OCI-LY7 (cell line): ENCODE measurements at regions not wholly inside any gene's neighbourhood (a gene's known extent, or its start where the extent isn't known, plus 50 kb on each side); places are given as distances from the start of the nearest gene placed in this dataset.

ENCODE experiments used
- CTCF ChIP-seq: fragments of 200-600 bp; sonication (generic); conservative IDR thresholded peaks from 2 replicates; pipeline ENCODE4 v1.5.1; 2014; ENCODE audit warnings: mild to moderate bottlenecking, antibody characterized with exemption, low read length, moderate library complexity, mixed read lengths
- EZH2phosphoT487 ChIP-seq: fragments of 200-600 bp; sonication (generic); IDR thresholded peaks from 2 replicates; pipeline ENCODE4 v1.6.1; 2018; ENCODE audit warnings: low read depth, borderline replicate concordance, mild to moderate bottlenecking, mixed run types, antibody characterized with exemption, low read length, moderate library complexity, mixed read lengths

GRCh38 chr2:180892091-180892490, 88.3 kb upstream of the UBE2E3 start:
- TF ChIP-seq CTCF: no peak
- no peak for TF ChIP-seq EZH2phosphoT487
